H1 (cell line): ENCODE measurements at regions not wholly inside any gene's neighbourhood (a gene's known extent, or its start where the extent isn't known, plus 50 kb on each side); places are given as distances from the start of the nearest gene placed in this dataset.

ENCODE experiments used
- CTCF ChIA-PET: fragments of 300-600 bp; sonication (Branson Sonifier 250); formaldehyde crosslinking; loops from one replicate; lab custom pipeline; 2021; ENCODE audit not compliant: partially characterized antibody; lab: Charles Lee
- POLR2A ChIA-PET: fragments of 300-600 bp; sonication (Branson Sonifier 250); formaldehyde crosslinking; loops from one replicate; lab custom pipeline; 2021; ENCODE audit warnings: inconsistent platforms; ENCODE audit not compliant: partially characterized antibody; lab: Charles Lee
- DNase-seq, 2 experiments: peaks; one replicate each; pipeline versions ENCODE4 v3.0.0 to v3.0.0-alpha.2; 2010 to 2022; ENCODE audit warnings: low spot score in 2 of 2, low read depth in 1 of 2, mixed read lengths in 1 of 2
- FAIRE-seq: peaks from 2 replicates; lab custom pipeline; 2011; peaks lifted over from hg19 to GRCh38; lab: Jason Lieb, UNC
- H2AFZ ChIP-seq: 2 replicates; pipeline ENCODE4 v1.8.1; 2012; ENCODE audit warnings: low read length, inconsistent platforms
- H2AK5ac ChIP-seq: 2 replicates; pipeline ENCODE4 v1.6.1; 2013; ENCODE audit warnings: low read depth, low read length
- H2BK120ac ChIP-seq: replicated peaks from 2 replicates; pipeline ENCODE3; 2013; ENCODE audit warnings: low read depth, low read length, inconsistent platforms
- H2BK12ac ChIP-seq: 2 replicates; pipeline ENCODE4 v1.6.1; 2013; ENCODE audit warnings: low read depth, low read length
- H2BK15ac ChIP-seq: 2 replicates; pipeline ENCODE4 v1.6.1; 2013; ENCODE audit warnings: low read length
- H2BK20ac ChIP-seq: 2 replicates; pipeline ENCODE4 v1.6.1; 2013; ENCODE audit warnings: low read length
- H2BK5ac ChIP-seq: 2 replicates; pipeline ENCODE4 v1.6.1; 2013; ENCODE audit warnings: low read depth, low read length
- H3K14ac ChIP-seq: 2 replicates; pipeline ENCODE4 v1.6.1; 2013; ENCODE audit warnings: inconsistent platforms; ENCODE audit not compliant: insufficient read length
- H3K18ac ChIP-seq: 2 replicates; pipeline ENCODE4 v1.6.1; 2013; ENCODE audit warnings: low read length; ENCODE audit errors: extremely low read depth
- H3K23ac ChIP-seq: 2 replicates; pipeline ENCODE4 v1.6.1; 2013; ENCODE audit warnings: inconsistent platforms; ENCODE audit not compliant: insufficient read length
- H3K23me2 ChIP-seq: 2 replicates; pipeline ENCODE4 v1.6.1; 2013; ENCODE audit warnings: low read depth, low read length
- H3K27ac ChIP-seq: 2 replicates; pipeline ENCODE4 v1.6.1; 2011; ENCODE audit warnings: low read depth, low read length, inconsistent platforms
- H3K27me3 ChIP-seq, 4 experiments: replicated peaks in 1 of 4; 1 replicate in 1 of 4; 2 replicates in 3 of 4; pipeline versions ENCODE4 v1.6.1 to v1.8.1; 2011 to 2013; ENCODE audit warnings: low read length in 3 of 4, mild to moderate bottlenecking in 3 of 4, inconsistent platforms in 2 of 4, mixed read lengths in 2 of 4, moderate library complexity in 1 of 4; ENCODE audit not compliant: control insufficient read depth in 3 of 4, insufficient read depth in 3 of 4; ENCODE audit errors: extremely low read depth in 1 of 4
- H3K36me3 ChIP-seq, 4 experiments: 2 replicates each; pipeline versions ENCODE4 v1.6.1 to v1.8.1; 2011 to 2013; ENCODE audit warnings: mild to moderate bottlenecking in 4 of 4, low read length in 3 of 4, moderate library complexity in 2 of 4, control low read depth in 1 of 4, inconsistent platforms in 1 of 4; ENCODE audit not compliant: insufficient read depth in 4 of 4, control insufficient read depth in 2 of 4
- H3K4ac ChIP-seq: replicated peaks from 2 replicates; pipeline ENCODE3; 2013; ENCODE audit warnings: low read length, low read depth, mixed read lengths, inconsistent platforms; ENCODE audit not compliant: insufficient read length
- H3K4me1 ChIP-seq, 4 experiments: replicated peaks in 1 of 4; 1 replicate in 1 of 4; 2 replicates in 3 of 4; pipeline versions ENCODE4 v1.6.1 to v1.8.1; 2011 to 2013; ENCODE audit warnings: low read length in 3 of 4, inconsistent platforms in 2 of 4, mixed read lengths in 1 of 4; ENCODE audit not compliant: insufficient read depth in 4 of 4, control insufficient read depth in 3 of 4
- H3K4me2 ChIP-seq, 2 experiments: 2 replicates each; pipeline versions ENCODE4 v1.6.1 to v1.8.1; 2011 to 2013; ENCODE audit warnings: low read depth in 2 of 2, low read length in 2 of 2, control low read depth in 1 of 2, inconsistent platforms in 1 of 2, mild to moderate bottlenecking in 1 of 2; ENCODE audit not compliant: insufficient read depth in 1 of 2
- H3K4me3 ChIP-seq, 4 experiments: fragments of 200-600, 300-600 bp in 1 of 4; sonication (generic), shearing (Covaris generic), sonication (Bioruptor Twin) in 1 of 4; 2 replicates each; pipeline versions ENCODE4 v1.5.1 to v1.8.1; 2011 to 2016; ENCODE audit warnings: low read length in 4 of 4, low read depth in 3 of 4, control low read depth in 2 of 4, inconsistent platforms in 2 of 4, mild to moderate bottlenecking in 2 of 4, mixed read lengths in 1 of 4, moderate library complexity in 1 of 4; ENCODE audit not compliant: insufficient read depth in 2 of 4; ENCODE audit errors: extremely low read depth in 1 of 4
- H3K56ac ChIP-seq: replicated peaks from 2 replicates; pipeline ENCODE3; 2013; ENCODE audit warnings: low read depth, mild to moderate bottlenecking, mixed read lengths, low read length, inconsistent platforms; ENCODE audit not compliant: insufficient read length
- H3K79me1 ChIP-seq: 2 replicates; pipeline ENCODE4 v1.6.1; 2013; ENCODE audit warnings: low read depth, low read length, control low read depth
- H3K79me2 ChIP-seq, 2 experiments: 2 replicates each; pipeline versions ENCODE4 v1.6.1 to v1.8.1; 2012 to 2013; ENCODE audit warnings: low read length in 2 of 2, mild to moderate bottlenecking in 2 of 2, inconsistent platforms in 1 of 2; ENCODE audit not compliant: insufficient read depth in 2 of 2, control insufficient read depth in 1 of 2
- H3K9ac ChIP-seq, 4 experiments: replicated peaks in 1 of 4; 1 replicate in 1 of 4; 2 replicates in 3 of 4; pipeline versions ENCODE4 v1.6.1 to v1.8.1; 2011 to 2013; ENCODE audit warnings: low read depth in 3 of 4, low read length in 3 of 4, control low read depth in 2 of 4, mild to moderate bottlenecking in 2 of 4, moderate library complexity in 2 of 4, inconsistent platforms in 1 of 4; ENCODE audit errors: extremely low read depth in 1 of 4
- H3K9me3 ChIP-seq, 2 experiments: 2 replicates each; pipeline versions ENCODE4 v1.6.1 to v1.8.1; 2012 to 2013; ENCODE audit warnings: mild to moderate bottlenecking in 2 of 2, moderate library complexity in 2 of 2, control low read depth in 1 of 2, inconsistent platforms in 1 of 2, low read depth in 1 of 2, low read length in 1 of 2, mixed read lengths in 1 of 2; ENCODE audit not compliant: insufficient read depth in 2 of 2
- H4K20me1 ChIP-seq, 2 experiments: replicated peaks in 1 of 2; 2 replicates each; pipeline versions ENCODE3 to v1.8.1; 2011 to 2013; ENCODE audit warnings: inconsistent platforms in 2 of 2, low read length in 2 of 2, mild to moderate bottlenecking in 1 of 2; ENCODE audit not compliant: insufficient read depth in 2 of 2, control insufficient read depth in 1 of 2
- H4K5ac ChIP-seq: 2 replicates; pipeline ENCODE4 v1.6.1; 2013; ENCODE audit warnings: low read length, low read depth, mixed read lengths, inconsistent platforms; ENCODE audit not compliant: insufficient read length
- H4K8ac ChIP-seq: 2 replicates; pipeline ENCODE4 v1.8.0; 2013; ENCODE audit warnings: mild to moderate bottlenecking, moderate library complexity, low read length, inconsistent platforms; ENCODE audit not compliant: insufficient read depth; ENCODE audit errors: extremely low read depth
- H4K91ac ChIP-seq: replicated peaks from 2 replicates; pipeline ENCODE3; 2013; ENCODE audit warnings: low read length, mixed read lengths, inconsistent platforms; ENCODE audit not compliant: insufficient read length
- BRCA1 ChIP-seq: IDR thresholded peaks from 2 replicates; pipeline ENCODE4 v1.6.1; 2012; ENCODE audit warnings: low read depth, low read length, improper control_type of control experiment
- CHD2 ChIP-seq: IDR thresholded peaks from 2 replicates; pipeline ENCODE4 v1.6.1; 2012; ENCODE audit warnings: low read length, improper control_type of control experiment
- JUND ChIP-seq: IDR thresholded peaks from 2 replicates; pipeline ENCODE4 v1.6.1; 2011; ENCODE audit warnings: mild to moderate bottlenecking, improper control_type of control experiment, low read length
- POLR2AphosphoS5 ChIP-seq: IDR thresholded peaks from 2 replicates; pipeline ENCODE4 v1.6.1; 2011; ENCODE audit warnings: low read depth, low read length
- SIRT6 ChIP-seq: IDR thresholded peaks from one replicate; pipeline ENCODE4 v1.7.1; 2012; ENCODE audit warnings: low read length, inconsistent platforms
- SUZ12 ChIP-seq: fragments of 200-600 bp; sonication (generic); IDR thresholded peaks from 2 replicates; pipeline ENCODE4 v1.6.1; 2012; ENCODE audit warnings: mild to moderate bottlenecking, inconsistent platforms, low read length, moderate library complexity, mixed read lengths
- TAF7 ChIP-seq: optimal IDR thresholded peaks from 2 replicates; pipeline ENCODE3; 2011; ENCODE audit warnings: low read depth, mild to moderate bottlenecking, inconsistent platforms, low read length, moderate library complexity, borderline replicate concordance
- WGBS, 2 experiments: shearing (Covaris generic) in 1 of 2; methylation state at CpG; one replicate each; pipeline versions ENCODE4 v1.1.6 to v1.1.7; 2013 to 2015; ENCODE audit warnings: low lambda C conversion rate in 2 of 2, mixed read lengths in 2 of 2, inconsistent platforms in 1 of 2, low coverage in 1 of 2, missing lambda C conversion rate in 1 of 2; ENCODE audit not compliant: insufficient replicate concordance in 2 of 2, insufficient coverage in 1 of 2, insufficient read length in 1 of 2; ENCODE audit errors: extremely low coverage in 1 of 2, missing lambda C conversion rate in 1 of 2; 5-methylcytosine and 5-hydroxymethylcytosine counted together
- TF ChIP-seq, protein P1 (sequence below): IDR thresholded peaks from 2 replicates; pipeline ENCODE4 v1.6.1; 2012; ENCODE audit warnings: low read length, inconsistent platforms
- TF ChIP-seq, protein P2 (sequence below): IDR thresholded peaks from 2 replicates; pipeline ENCODE4 v1.6.1; 2011; ENCODE audit warnings: low read depth, mild to moderate bottlenecking, low read length; ENCODE audit not compliant: insufficient read depth
- TF ChIP-seq, protein P3 (sequence below): IDR thresholded peaks from 2 replicates; pipeline ENCODE4 v1.6.1; 2012; ENCODE audit warnings: inconsistent platforms

DNA sequence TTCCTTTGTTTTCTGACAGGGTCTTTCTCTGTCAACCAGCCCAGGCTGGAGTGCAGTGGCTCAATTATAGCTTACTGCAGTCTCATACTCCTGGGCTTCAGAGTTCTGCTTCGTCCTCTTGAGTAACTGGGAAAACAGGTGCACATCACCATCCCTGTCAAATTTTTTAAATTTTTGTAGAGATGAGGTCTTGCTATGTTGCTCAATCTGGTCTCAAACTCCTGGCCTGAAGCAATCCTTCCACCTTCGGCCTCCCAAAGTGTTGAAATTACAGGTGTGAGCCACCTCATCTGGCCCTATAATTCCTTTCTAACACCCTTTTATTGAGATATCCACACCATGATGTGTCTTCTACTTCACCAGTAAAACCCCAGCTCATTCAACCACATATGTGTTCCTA is 341.6 kb upstream of the PCSK5 start:
- no peaks in the 10 kb centered on the region for H4K20me1 ChIP-seq
- H3K4me2 ChIP-seq, result no peak overlapping the region
- no peaks in the 10 kb centered on the region for H3K9me3 ChIP-seq
- no peak overlapping the region for H2AFZ ChIP-seq
- no peak overlapping the region for H3K27ac ChIP-seq
- H3K4me1 ChIP-seq, result no peaks in the 10 kb centered on the region
- no peak for TF ChIP-seq SIRT6
- TF ChIP-seq BRCA1, result no peak
- TF ChIP-seq, protein P1, sequence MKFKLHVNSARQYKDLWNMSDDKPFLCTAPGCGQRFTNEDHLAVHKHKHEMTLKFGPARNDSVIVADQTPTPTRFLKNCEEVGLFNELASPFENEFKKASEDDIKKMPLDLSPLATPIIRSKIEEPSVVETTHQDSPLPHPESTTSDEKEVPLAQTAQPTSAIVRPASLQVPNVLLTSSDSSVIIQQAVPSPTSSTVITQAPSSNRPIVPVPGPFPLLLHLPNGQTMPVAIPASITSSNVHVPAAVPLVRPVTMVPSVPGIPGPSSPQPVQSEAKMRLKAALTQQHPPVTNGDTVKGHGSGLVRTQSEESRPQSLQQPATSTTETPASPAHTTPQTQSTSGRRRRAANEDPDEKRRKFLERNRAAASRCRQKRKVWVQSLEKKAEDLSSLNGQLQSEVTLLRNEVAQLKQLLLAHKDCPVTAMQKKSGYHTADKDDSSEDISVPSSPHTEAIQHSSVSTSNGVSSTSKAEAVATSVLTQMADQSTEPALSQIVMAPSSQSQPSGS, result no peak
- no peak for TF ChIP-seq CHD2
- TF ChIP-seq POLR2AphosphoS5, result no peak
- no peak for TF ChIP-seq JUND
- no peak for TF ChIP-seq TAF7
- TF ChIP-seq, protein P2, sequence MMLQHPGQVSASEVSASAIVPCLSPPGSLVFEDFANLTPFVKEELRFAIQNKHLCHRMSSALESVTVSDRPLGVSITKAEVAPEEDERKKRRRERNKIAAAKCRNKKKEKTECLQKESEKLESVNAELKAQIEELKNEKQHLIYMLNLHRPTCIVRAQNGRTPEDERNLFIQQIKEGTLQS, result no peak
- TF ChIP-seq SUZ12, result no peak
- TF ChIP-seq, protein P3, sequence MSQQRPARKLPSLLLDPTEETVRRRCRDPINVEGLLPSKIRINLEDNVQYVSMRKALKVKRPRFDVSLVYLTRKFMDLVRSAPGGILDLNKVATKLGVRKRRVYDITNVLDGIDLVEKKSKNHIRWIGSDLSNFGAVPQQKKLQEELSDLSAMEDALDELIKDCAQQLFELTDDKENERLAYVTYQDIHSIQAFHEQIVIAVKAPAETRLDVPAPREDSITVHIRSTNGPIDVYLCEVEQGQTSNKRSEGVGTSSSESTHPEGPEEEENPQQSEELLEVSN, result no peak
- no peak overlapping the region for H2BK15ac ChIP-seq
- no peak overlapping the region for H3K23ac ChIP-seq
- H3K14ac ChIP-seq, result no peak overlapping the region
- H2BK12ac ChIP-seq, result no peak overlapping the region
- no peak overlapping the region for H4K91ac ChIP-seq
- ChIA-PET CTCF (interaction anchor here (0.7 kb wide), 1 partner anchor 50 kb away, joined by 3 read pairs; no protein-coding TSS in a partner anchor), POLR2A (no interaction called here)
- H3K79me2 ChIP-seq, result no peaks in the 10 kb centered on the region
- DNase-seq (no peak), FAIRE-seq (no peak)
- H4K8ac ChIP-seq, result no peak overlapping the region
- no peak overlapping the region for H2BK120ac ChIP-seq
- H4K5ac ChIP-seq, result no peak overlapping the region
- H3K79me1 ChIP-seq, result no peaks in the 10 kb centered on the region
- no peak overlapping the region for H2AK5ac ChIP-seq
- no peaks in the 10 kb centered on the region for H3K36me3 ChIP-seq
- no peaks in the 10 kb centered on the region for H3K23me2 ChIP-seq
- no peak overlapping the region for H3K56ac ChIP-seq
- WGBS, 2 experiments, result 91% methylated on average over 2 of the region's 2 CpGs; no CpG with 5 or more reads in 1 of the 2 experiments
- no peak overlapping the region for H2BK5ac ChIP-seq
- no peak overlapping the region for H3K9ac ChIP-seq
- H3K27me3 ChIP-seq, result no peaks in the 10 kb centered on the region
- no peak overlapping the region for H3K18ac ChIP-seq
- H3K4ac ChIP-seq, result no peak overlapping the region
- no peak overlapping the region for H3K4me3 ChIP-seq
- H2BK20ac ChIP-seq, result no peak overlapping the region
